ENCODE measurements at regions not wholly inside any gene's neighbourhood (a gene's known extent, or its start where the extent isn't known, plus 50 kb on each side); places are given as distances from the start of the nearest gene placed in this dataset.

DNA sequence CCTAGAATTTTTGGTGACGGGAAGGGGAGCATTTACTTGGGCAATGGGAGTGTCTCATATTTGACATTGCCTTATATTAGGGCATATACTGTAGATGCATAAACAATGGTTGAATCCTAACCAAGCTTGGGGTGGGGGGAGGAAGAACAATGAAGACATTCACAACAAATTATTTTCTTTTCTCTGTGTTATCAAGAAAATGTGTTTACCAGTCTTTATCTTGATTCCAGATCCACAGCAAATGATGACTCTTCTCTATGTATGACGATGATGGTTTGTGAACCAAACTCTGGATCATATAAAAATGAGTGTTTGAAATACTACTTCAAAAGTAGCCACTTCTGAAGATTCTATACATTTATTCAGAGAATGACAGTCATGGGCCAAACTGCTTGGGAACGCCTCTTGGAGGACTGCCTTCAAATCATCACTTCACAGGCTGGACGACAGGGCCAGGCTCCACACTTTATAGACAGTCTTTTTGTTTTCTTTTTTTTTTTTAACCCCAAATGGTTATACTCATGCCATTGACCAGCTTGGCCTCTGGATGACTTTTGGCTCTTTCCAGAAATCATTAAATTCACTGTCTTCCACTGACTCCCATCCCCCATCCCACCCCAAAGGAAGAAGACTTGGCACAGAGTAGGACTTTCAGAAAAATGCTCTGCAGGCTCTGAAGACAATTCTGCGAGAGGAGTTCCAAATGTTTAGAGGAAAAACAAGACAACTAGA is 123.8 kb upstream of the LIFR start:
- Mint-ChIP-seq H3K36me3 (no peaks in the 10 kb centered on the region), H3K9me3 (no peaks in the 10 kb centered on the region), H3K4me1 (no peaks in the 10 kb centered on the region), H3K4me3 (no peak overlapping the region), H3K27me3 (ENCODE audit: insufficient read depth, low read depth) (no peaks in the 10 kb centered on the region), H3K27ac (no peak overlapping the region)
- no peak overlapping the region for H3K27ac ChIP-seq
- H3K9me3 ChIP-seq (ENCODE audit: low read depth) = no peaks in the 10 kb centered on the region
- TF ChIP-seq EZH2phosphoT487 (IDR thresholded peaks at IDR 0.05) (no peak), EZH2 (IDR thresholded peaks at IDR 0.05) (no peak)
- TF ChIP-seq, protein P1, sequence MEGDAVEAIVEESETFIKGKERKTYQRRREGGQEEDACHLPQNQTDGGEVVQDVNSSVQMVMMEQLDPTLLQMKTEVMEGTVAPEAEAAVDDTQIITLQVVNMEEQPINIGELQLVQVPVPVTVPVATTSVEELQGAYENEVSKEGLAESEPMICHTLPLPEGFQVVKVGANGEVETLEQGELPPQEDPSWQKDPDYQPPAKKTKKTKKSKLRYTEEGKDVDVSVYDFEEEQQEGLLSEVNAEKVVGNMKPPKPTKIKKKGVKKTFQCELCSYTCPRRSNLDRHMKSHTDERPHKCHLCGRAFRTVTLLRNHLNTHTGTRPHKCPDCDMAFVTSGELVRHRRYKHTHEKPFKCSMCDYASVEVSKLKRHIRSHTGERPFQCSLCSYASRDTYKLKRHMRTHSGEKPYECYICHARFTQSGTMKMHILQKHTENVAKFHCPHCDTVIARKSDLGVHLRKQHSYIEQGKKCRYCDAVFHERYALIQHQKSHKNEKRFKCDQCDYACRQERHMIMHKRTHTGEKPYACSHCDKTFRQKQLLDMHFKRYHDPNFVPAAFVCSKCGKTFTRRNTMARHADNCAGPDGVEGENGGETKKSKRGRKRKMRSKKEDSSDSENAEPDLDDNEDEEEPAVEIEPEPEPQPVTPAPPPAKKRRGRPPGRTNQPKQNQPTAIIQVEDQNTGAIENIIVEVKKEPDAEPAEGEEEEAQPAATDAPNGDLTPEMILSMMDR (IDR thresholded peaks at IDR 0.05) = no peak
- no peaks in the 10 kb centered on the region for H3F3A ChIP-seq (ENCODE audit: low read depth)
- H3K4me3 ChIP-seq = no peak overlapping the region
- no peaks in the 10 kb centered on the region for H3K36me3 ChIP-seq
- H2AFZ ChIP-seq (replicated peaks) = no peak overlapping the region
- H3K4me2 ChIP-seq = no peak overlapping the region
- no peaks in the 10 kb centered on the region for H3K79me2 ChIP-seq (ENCODE audit: low read depth)
- no peak for DNase-seq (ENCODE audit: low spot score)
- H3K9ac ChIP-seq = no peak overlapping the region
- H3K4me1 ChIP-seq = peaks cover 19% of the 10 kb centered on the region
- H4K20me1 ChIP-seq (ENCODE audit: low read depth) = no peaks in the 10 kb centered on the region
- H3K27me3 ChIP-seq = no peaks in the 10 kb centered on the region

DNA sequence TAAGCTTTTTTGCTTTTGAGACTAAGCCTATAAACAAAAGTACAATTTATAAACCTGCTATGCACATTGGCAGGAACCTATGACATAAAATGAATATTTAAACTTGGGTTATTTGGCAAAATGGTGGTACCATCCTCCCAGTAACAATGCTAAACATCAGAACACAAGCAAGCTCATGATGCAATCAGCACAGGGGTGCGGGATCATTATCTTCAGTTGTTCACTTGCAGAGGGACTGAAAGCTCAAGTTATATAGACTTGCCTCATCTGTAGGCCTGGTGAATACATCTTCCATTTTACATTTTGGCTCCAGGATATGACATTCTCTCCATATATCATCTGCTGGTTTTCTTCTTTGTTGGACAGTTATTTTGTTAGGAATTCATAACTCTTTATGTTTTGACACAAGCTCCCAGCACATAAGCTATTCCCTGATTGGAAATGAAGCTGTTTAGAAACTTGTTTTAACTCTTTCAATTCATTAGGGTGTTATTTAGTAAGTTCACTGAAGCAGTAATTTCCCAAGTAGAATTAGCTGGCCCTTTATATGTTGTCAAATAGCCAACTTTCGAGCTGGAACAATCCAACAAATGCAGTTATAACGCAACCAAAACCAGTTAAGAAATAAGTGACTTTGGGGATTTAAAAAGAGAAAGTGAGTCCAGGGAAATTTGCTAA is 124.7 kb upstream of the LIFR start:
- H2AFZ ChIP-seq (replicated peaks) = no peak overlapping the region
- H3K4me2 ChIP-seq = no peak overlapping the region
- no peaks in the 10 kb centered on the region for H4K20me1 ChIP-seq (ENCODE audit: low read depth)
- H3K9ac ChIP-seq = no peak overlapping the region
- no peak overlapping the region for H3K4me3 ChIP-seq
- TF ChIP-seq, protein P1 (IDR thresholded peaks at IDR 0.05) = no peak
- no peak for TF ChIP-seq EZH2 (IDR thresholded peaks at IDR 0.05)
- TF ChIP-seq EZH2phosphoT487 (IDR thresholded peaks at IDR 0.05) = no peak
- no peaks in the 10 kb centered on the region for H3K36me3 ChIP-seq
- peaks cover 19% of the 10 kb centered on the region for H3K4me1 ChIP-seq
- H3K27me3 ChIP-seq = no peaks in the 10 kb centered on the region
- DNase-seq (ENCODE audit: low spot score) = no peak
- no peak overlapping the region for H3K27ac ChIP-seq
- H3K36me3 Mint-ChIP-seq = no peaks in the 10 kb centered on the region
- H3K9me3 ChIP-seq (ENCODE audit: low read depth) = no peaks in the 10 kb centered on the region
- H3K9me3 Mint-ChIP-seq = no peaks in the 10 kb centered on the region
- no peaks in the 10 kb centered on the region for H3K79me2 ChIP-seq (ENCODE audit: low read depth)
- no peak overlapping the region for H3K27ac Mint-ChIP-seq
- H3K27me3 Mint-ChIP-seq (ENCODE audit: insufficient read depth, low read depth) = no peaks in the 10 kb centered on the region
- no peaks in the 10 kb centered on the region for H3F3A ChIP-seq (ENCODE audit: low read depth)
- no peak overlapping the region for H3K4me3 Mint-ChIP-seq
- no peaks in the 10 kb centered on the region for H3K4me1 Mint-ChIP-seq

DNA sequence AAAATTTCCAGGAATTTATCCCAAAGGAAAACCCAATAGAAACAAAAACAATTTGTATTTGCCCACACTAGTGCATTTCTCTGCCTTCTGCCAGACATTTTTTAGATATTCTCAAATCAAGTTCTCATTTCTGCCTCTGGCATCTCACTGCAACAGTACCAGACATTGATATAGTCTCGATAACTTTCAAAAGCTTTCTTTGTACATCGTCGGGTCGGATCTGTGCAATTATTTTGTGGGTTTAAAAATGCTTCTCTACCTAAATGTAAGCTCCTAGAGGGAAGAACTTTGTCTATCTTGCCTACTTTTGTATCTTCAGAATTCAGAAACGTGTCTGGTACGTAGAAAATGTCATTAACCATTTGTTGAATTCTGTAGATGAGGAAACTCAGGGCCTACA is 125.5 kb upstream of the LIFR start:
- Histone ChIP-seq H3K27ac (no peak overlapping the region), H2AFZ (replicated peaks) (no peak overlapping the region), H3K36me3 (no peaks in the 10 kb centered on the region), H3K4me2 (no peak overlapping the region), H4K20me1 (ENCODE audit: low read depth) (no peaks in the 10 kb centered on the region), H3K79me2 (ENCODE audit: low read depth) (no peaks in the 10 kb centered on the region), H3K9me3 (ENCODE audit: low read depth) (no peaks in the 10 kb centered on the region), H3K4me1 (peaks cover 19% of the 10 kb centered on the region), H3K4me3 (no peak overlapping the region), H3K27me3 (no peaks in the 10 kb centered on the region), H3F3A (ENCODE audit: low read depth) (no peaks in the 10 kb centered on the region), H3K9ac (no peak overlapping the region)
- DNase-seq (ENCODE audit: low spot score) = no peak
- TF ChIP-seq EZH2 (IDR thresholded peaks at IDR 0.05) (no peak), EZH2phosphoT487 (IDR thresholded peaks at IDR 0.05) (no peak)
- TF ChIP-seq, protein P1 (IDR thresholded peaks at IDR 0.05) = no peak
- Mint-ChIP-seq H3K27me3 (ENCODE audit: insufficient read depth, low read depth) (no peaks in the 10 kb centered on the region), H3K4me1 (no peaks in the 10 kb centered on the region), H3K27ac (no peak overlapping the region), H3K9me3 (no peaks in the 10 kb centered on the region), H3K36me3 (no peaks in the 10 kb centered on the region), H3K4me3 (no peak overlapping the region)

Measured in neural progenitor cell (in vitro differentiated cells).